GM12873 (cell line): ENCODE measurements at regions not wholly inside any gene's neighbourhood (a gene's known extent, or its start where the extent isn't known, plus 50 kb on each side); places are given as distances from the start of the nearest gene placed in this dataset.

Experiments used
- TF ChIP-seq, protein P1 (sequence below): IDR thresholded peaks from 2 replicates; pipeline ENCODE4 v1.5.1; 2012; ENCODE audit warnings: low read depth, mild to moderate bottlenecking, moderate library complexity, low read length, control low read depth; ENCODE audit not compliant: insufficient read depth; ENCODE audit errors: missing control alignments

DNA sequence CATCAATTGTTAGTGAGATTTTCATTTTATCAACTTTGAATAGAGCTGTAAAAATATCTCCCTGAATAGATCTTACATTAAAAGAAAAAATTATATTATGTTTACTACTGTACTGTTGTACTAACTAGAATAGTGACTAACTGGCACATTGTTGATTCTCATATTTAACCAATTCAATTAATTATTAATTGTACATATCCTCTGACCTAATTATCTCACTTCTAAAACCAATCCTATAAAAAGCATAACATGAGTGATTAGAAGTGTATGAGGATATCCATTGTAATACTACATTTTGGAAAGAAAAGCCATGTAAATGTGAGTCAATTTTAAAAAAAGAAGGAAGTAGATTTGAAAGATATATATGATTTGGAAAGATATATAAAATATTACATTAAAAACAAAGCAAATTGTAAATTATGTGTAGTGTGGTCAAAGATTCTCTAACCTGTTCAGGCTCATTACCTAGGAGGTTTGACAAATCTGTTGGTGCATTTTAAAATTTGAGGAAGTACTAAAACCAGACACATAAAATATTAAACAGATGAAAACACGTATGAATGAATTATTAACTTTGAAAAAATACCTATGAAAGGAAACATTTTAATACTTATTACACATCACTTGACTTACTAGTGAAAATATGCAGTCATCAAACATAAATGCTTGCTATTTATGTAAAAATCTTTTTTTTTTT is 829.8 kb upstream of the SLC10A2 start:
- TF ChIP-seq, protein P1, sequence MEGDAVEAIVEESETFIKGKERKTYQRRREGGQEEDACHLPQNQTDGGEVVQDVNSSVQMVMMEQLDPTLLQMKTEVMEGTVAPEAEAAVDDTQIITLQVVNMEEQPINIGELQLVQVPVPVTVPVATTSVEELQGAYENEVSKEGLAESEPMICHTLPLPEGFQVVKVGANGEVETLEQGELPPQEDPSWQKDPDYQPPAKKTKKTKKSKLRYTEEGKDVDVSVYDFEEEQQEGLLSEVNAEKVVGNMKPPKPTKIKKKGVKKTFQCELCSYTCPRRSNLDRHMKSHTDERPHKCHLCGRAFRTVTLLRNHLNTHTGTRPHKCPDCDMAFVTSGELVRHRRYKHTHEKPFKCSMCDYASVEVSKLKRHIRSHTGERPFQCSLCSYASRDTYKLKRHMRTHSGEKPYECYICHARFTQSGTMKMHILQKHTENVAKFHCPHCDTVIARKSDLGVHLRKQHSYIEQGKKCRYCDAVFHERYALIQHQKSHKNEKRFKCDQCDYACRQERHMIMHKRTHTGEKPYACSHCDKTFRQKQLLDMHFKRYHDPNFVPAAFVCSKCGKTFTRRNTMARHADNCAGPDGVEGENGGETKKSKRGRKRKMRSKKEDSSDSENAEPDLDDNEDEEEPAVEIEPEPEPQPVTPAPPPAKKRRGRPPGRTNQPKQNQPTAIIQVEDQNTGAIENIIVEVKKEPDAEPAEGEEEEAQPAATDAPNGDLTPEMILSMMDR = no peak

DNA sequence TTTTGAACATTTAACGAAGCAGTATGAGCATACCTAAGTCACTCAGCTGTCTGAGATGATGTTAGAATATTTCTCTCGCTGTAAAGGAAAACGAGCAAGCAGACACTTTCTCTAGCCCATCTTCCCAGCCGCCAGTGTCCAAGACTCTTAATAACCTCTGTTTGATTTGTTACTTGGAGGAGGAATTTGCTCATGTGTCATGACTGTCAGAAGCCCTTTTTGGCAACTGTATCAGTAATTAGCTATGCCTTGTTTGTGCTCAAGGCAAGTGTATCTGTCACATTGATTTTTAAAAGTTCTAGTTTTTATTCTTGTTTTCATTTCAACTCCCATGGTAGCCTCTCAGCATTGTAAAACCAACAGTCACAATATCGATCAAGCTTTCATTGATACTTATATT is 828.4 kb upstream of the SLC10A2 start:
- TF ChIP-seq, protein P1 = no peak

DNA sequence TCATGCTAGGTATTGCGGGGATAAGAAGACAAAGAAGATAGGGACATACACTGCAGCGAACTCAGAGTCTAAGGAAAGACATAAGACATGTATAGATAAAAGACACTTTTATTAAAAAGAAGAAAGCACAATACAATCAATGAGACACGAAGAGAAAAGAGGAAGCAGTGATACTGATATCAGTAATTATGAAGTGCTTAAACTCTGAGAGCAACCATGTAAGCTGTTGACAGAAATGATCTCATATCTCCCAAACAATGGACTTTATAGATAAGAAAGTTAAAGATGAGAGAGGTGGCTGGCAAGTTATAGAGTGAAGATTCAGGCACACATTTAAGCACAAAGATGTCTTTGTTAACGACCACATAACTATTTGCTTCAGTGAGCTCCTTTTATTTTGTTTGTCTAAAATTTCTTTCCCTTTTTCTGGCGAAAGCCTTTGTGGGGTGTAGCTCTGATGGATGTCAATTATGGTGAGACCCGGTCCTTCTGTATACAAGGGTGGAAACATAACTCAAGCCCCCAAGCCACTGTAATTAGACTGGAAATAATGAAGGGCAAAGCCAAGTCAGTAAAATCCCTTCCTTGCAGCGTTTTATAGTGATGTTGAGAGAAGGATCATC is 818.0 kb upstream of the SLC10A2 start:
- TF ChIP-seq, protein P1 = no peak

DNA sequence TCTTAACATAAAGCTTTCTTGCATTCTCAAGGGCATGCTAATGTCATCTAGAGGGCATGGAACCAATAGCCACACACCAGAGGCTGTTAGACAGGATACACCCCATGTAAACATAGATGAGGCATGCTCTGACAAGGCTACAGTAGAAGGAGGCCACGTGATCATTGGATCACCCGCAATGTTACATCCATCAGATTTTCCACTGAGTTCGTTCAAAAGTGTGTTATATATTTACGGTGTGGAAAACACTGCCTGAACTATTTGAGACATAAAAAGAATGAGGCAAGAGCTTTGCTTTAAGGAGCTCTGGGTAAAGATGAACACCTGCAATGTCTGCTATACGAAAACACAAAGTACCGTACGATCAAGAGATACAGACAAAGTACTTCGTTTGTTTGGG is 817.5 kb upstream of the SLC10A2 start:
- TF ChIP-seq, protein P1 = no peak

DNA sequence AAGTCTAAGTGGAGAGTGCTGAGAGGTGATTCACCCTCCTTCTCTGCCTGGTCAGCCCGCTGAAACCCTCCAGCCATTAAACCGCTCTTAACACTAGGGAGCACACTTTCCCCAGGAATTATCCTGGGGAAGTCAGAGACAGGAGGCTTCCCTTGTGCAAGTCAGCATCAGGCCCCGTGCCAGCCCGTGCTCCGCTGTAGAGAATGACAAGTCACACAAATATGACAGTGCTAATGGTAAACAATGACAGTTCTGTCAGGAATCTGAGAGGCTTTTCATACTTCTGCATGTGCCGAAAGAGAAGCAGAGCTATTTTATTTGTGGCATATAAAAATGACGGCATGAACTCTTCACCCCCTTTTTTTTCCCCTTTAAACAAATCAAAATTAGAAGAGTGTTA is 816.9 kb upstream of the SLC10A2 start:
- TF ChIP-seq, protein P1 = no peak

DNA sequence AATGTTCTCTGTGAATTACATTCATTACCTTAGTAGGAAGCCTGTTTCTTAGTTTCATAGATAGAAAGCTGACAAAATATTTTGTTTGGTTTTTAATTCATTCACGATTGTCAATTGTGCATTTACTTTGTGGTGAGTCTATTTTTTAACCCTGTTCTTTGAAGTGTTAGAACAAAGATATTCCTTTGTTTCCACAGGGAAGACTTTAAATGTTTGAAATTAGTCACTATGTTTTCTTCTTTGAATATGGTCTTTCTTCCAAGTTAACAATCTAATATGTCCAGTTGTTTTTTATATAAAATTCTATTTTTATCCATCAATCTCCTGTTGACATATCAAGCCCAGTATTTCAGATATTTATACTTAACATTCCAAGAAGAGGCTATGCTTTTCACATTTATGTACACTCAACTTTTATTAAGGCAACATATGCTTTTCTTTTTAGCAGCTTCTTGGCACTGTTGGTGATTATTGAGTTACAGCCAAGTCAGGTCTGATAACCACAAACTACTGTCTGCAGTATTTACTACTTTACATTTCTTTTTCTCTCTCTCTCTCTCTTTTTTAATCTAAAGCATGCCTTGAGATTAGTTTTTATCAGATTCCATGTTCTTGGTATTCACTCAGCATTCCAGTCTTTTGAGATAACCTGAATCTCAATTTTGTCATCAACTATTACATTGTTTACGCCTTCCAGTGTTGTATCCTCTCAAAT is 812.8 kb upstream of the SLC10A2 start:
- TF ChIP-seq, protein P1 = no peak

DNA sequence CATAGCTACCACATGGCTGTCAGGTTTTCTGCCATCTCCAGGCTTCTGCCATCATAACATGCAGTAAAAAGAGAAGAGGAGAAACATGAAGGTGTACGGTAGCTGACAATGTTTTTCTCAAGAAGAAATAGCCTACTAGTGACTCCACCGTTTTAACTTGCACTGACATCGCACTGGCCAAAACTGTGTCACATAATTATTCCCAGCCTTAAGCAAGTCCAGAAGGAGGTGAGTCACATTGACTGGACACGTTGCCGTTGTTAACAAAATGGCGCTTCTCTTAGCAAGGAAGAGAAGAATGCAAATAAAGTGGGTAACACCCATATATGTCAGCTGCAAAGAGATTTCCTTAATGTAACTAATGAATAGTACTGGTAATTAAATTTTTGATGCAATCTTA is 810.4 kb upstream of the SLC10A2 start:
- TF ChIP-seq, protein P1 = no peak
